ENCODE measurements at regions not wholly inside any gene's neighbourhood (a gene's known extent, or its start where the extent isn't known, plus 50 kb on each side); places are given as distances from the start of the nearest gene placed in this dataset.

DNA sequence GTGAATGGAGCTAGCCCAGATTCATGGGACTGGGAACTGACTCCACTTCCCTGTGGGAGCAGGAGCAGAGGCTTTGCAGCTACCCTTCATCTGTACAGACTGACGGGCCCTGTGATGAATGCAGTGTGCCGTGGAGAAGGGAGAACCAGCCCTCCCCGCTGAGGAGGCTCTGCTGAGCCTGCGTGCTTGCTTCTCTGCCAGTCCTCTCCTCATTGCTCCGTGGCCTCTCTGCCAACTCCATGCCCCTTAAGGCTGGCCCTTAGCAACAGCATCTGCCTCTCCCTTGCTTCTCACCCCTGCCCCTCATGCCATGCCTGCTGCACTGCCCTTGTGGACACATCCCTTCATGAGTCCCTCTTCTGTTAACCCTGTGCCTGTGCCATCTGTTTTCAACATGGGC is 53.6 kb downstream of the GADD45G start:
- 51% methylated on average over 5 of the region's 5 CpGs for WGBS (ENCODE audit: insufficient coverage, insufficient replicate concordance, low lambda C conversion rate, missing lambda C conversion rate)
- ATAC-seq (no peak), DNase-seq (ENCODE audit: low read depth, low spot score) (no peak), FAIRE-seq (no peak)
- Histone ChIP-seq H3K9ac (ENCODE audit: control insufficient read depth, insufficient read depth, low read length) (no peak overlapping the region), H3K4me3 (no peak overlapping the region), H3K9me3 (replicated peaks; ENCODE audit: control insufficient read depth, insufficient read depth, low read length) (no peaks in the 10 kb centered on the region), H3K4me2 (ENCODE audit: control insufficient read depth, insufficient read depth) (no peak overlapping the region), H4K20me1 (ENCODE audit: control insufficient read depth, insufficient read depth) (no peaks in the 10 kb centered on the region), H3K27ac (ENCODE audit: control insufficient read depth, insufficient read depth) (no peak overlapping the region), H3K4me1 (ENCODE audit: control insufficient read depth, insufficient read depth, low read length) (peaks cover 18% of the 10 kb centered on the region), H3K79me2 (ENCODE audit: control insufficient read depth, insufficient read depth, low read length) (no peaks in the 10 kb centered on the region), H3K27me3 (replicated peaks in 1 of 2; ENCODE audit: control insufficient read depth in 2 of 2, insufficient read depth in 2 of 2, low read length in 1 of 2) (peaks cover 0 to 2% of the 10 kb centered on the region in 2 experiments; a peak in 3 of 4 replicates), H3K36me3 (ENCODE audit: control insufficient read depth in 2 of 2, insufficient read depth in 2 of 2, low read length in 1 of 2) (no peaks in the 10 kb centered on the region), H2AFZ (ENCODE audit: control insufficient read depth, low read depth, low read length) (no peak overlapping the region)
- POLR2A ChIA-PET, result no interaction called here
- SMC1A ChIA-PET (ENCODE audit: uncharacterized antibody, unreplicated experiment), result no interaction called here
- CTCF ChIA-PET, result no interaction called here
- intact Hi-C loops (cut with micrococcal nuclease; ENCODE audit: unreplicated experiment) (no loop called here), in situ Hi-C loops (cut with MboI) (no loop called here)
- TF ChIP-seq EP300 (IDR thresholded peaks at IDR 0.05; ENCODE audit: borderline replicate concordance in 1 of 2, control insufficient read depth in 1 of 2, low read depth in 2 of 2, low read length in 2 of 2) (no peak), NBN (IDR thresholded peaks at IDR 0.05) (no peak), TAF1 (IDR thresholded peaks at IDR 0.05; ENCODE audit: borderline replicate concordance, low read depth, low read length) (no peak), MXI1 (IDR thresholded peaks at IDR 0.05; ENCODE audit: low read depth, low read length) (no peak), ASH2L (IDR thresholded peaks at IDR 0.05; ENCODE audit: borderline replicate concordance, low read depth) (no peak), MYC (IDR thresholded peaks at IDR 0.05; ENCODE audit: insufficient read depth, insufficient read length, insufficient replicate concordance, low read length, severe bottlenecking) (no peak), STAT1 (conservative IDR thresholded peaks at IDR 0.05) (no peak), FOS (IDR thresholded peaks at IDR 0.05; ENCODE audit: borderline replicate concordance, extremely low read depth, insufficient read length) (no peak), MEF2A (IDR thresholded peaks at IDR 0.05; ENCODE audit: insufficient read depth, low read depth, low read length) (no peak), MTA3 (IDR thresholded peaks at IDR 0.05; ENCODE audit: borderline replicate concordance, low read length) (no peak), PAX5 (IDR thresholded peaks at IDR 0.05; ENCODE audit: borderline replicate concordance, low read depth, low read length) (no peak), KAT2A (conservative IDR thresholded peaks at IDR 0.05; ENCODE audit: control insufficient read depth, low read depth, low read length) (no peak), YBX1 (IDR thresholded peaks at IDR 0.05) (no peak)
- TF ChIP-seq, protein P1, sequence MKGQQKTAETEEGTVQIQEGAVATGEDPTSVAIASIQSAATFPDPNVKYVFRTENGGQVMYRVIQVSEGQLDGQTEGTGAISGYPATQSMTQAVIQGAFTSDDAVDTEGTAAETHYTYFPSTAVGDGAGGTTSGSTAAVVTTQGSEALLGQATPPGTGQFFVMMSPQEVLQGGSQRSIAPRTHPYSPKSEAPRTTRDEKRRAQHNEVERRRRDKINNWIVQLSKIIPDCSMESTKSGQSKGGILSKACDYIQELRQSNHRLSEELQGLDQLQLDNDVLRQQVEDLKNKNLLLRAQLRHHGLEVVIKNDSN (IDR thresholded peaks at IDR 0.05; ENCODE audit: borderline replicate concordance, extremely low read length, insufficient read depth, low read depth, low read length), result no peak
- TF ChIP-seq, protein P2, sequence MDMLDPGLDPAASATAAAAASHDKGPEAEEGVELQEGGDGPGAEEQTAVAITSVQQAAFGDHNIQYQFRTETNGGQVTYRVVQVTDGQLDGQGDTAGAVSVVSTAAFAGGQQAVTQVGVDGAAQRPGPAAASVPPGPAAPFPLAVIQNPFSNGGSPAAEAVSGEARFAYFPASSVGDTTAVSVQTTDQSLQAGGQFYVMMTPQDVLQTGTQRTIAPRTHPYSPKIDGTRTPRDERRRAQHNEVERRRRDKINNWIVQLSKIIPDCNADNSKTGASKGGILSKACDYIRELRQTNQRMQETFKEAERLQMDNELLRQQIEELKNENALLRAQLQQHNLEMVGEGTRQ (IDR thresholded peaks at IDR 0.05; ENCODE audit: borderline replicate concordance, low read depth, low read length), result no peak
- TF ChIP-seq, protein P3, sequence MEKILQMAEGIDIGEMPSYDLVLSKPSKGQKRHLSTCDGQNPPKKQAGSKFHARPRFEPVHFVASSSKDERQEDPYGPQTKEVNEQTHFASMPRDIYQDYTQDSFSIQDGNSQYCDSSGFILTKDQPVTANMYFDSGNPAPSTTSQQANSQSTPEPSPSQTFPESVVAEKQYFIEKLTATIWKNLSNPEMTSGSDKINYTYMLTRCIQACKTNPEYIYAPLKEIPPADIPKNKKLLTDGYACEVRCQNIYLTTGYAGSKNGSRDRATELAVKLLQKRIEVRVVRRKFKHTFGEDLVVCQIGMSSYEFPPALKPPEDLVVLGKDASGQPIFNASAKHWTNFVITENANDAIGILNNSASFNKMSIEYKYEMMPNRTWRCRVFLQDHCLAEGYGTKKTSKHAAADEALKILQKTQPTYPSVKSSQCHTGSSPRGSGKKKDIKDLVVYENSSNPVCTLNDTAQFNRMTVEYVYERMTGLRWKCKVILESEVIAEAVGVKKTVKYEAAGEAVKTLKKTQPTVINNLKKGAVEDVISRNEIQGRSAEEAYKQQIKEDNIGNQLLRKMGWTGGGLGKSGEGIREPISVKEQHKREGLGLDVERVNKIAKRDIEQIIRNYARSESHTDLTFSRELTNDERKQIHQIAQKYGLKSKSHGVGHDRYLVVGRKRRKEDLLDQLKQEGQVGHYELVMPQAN (conservative IDR thresholded peaks at IDR 0.05), result no peak
- TF ChIP-seq, protein P4, sequence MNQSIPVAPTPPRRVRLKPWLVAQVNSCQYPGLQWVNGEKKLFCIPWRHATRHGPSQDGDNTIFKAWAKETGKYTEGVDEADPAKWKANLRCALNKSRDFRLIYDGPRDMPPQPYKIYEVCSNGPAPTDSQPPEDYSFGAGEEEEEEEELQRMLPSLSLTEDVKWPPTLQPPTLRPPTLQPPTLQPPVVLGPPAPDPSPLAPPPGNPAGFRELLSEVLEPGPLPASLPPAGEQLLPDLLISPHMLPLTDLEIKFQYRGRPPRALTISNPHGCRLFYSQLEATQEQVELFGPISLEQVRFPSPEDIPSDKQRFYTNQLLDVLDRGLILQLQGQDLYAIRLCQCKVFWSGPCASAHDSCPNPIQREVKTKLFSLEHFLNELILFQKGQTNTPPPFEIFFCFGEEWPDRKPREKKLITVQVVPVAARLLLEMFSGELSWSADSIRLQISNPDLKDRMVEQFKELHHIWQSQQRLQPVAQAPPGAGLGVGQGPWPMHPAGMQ (IDR thresholded peaks at IDR 0.05; ENCODE audit: borderline replicate concordance), result no peak
- TF ChIP-seq, protein P5, sequence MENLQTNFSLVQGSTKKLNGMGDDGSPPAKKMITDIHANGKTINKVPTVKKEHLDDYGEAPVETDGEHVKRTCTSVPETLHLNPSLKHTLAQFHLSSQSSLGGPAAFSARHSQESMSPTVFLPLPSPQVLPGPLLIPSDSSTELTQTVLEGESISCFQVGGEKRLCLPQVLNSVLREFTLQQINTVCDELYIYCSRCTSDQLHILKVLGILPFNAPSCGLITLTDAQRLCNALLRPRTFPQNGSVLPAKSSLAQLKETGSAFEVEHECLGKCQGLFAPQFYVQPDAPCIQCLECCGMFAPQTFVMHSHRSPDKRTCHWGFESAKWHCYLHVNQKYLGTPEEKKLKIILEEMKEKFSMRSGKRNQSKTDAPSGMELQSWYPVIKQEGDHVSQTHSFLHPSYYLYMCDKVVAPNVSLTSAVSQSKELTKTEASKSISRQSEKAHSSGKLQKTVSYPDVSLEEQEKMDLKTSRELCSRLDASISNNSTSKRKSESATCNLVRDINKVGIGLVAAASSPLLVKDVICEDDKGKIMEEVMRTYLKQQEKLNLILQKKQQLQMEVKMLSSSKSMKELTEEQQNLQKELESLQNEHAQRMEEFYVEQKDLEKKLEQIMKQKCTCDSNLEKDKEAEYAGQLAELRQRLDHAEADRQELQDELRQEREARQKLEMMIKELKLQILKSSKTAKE (IDR thresholded peaks at IDR 0.05; ENCODE audit: low read depth, poor library complexity, severe bottlenecking), result no peak
- RAD21 ChIA-PET (ENCODE audit: unreplicated experiment), result no interaction called here
- no TSS peak for BruUV-seq (replicated peaks)
